Skeletal muscle cell (primary cell): ENCODE measurements at regions not wholly inside any gene's neighbourhood (a gene's known extent, or its start where the extent isn't known, plus 50 kb on each side); places are given as distances from the start of the nearest gene placed in this dataset.
"Not testable (repeated sequence)": the region's sequence is repeated elsewhere in the genome, so short reads cannot be mapped to it uniquely, and the experiment has no call there.

Experiments used
- DNase-seq: peaks from one replicate; pipeline ENCODE4 v3.0.0-alpha.2; 2010; ENCODE audit warnings: low read depth
- H3K4me3 ChIP-seq: 2 replicates; pipeline ENCODE4 v1.5.1; 2011; ENCODE audit warnings: low read depth, mild to moderate bottlenecking, control low read depth, low read length, moderate library complexity

GRCh38 chr2:75964646-75965045 is 253.9 kb upstream of the GCFC2 start:
- no peak for DNase-seq
- no peak overlapping the region for H3K4me3 ChIP-seq

- no peak for DNase-seq
- no peak overlapping the region for H3K4me3 ChIP-seq
Measured at GRCh38 chr2:75960472-75961009, 249.8 kb upstream of the GCFC2 start.

- H3K4me3 ChIP-seq: no peak overlapping the region
Measured at GRCh38 chr2:75959724-75960471, 249.2 kb upstream of the GCFC2 start.

GRCh38 chr2:75954761-75955160 is 244.0 kb upstream of the GCFC2 start:
- H3K4me3 ChIP-seq: no peak overlapping the region
- DNase-seq: no peak

More at GRCh38 chr2:75959724-75960471, 249.2 kb upstream of the GCFC2 start:
- no peak for DNase-seq

GRCh38 chr2:75952173-75952572 is 241.5 kb upstream of the GCFC2 start:
- no peak for DNase-seq
- no peak overlapping the region for H3K4me3 ChIP-seq

GRCh38 chr2:75949385-75950030 is 238.8 kb upstream of the GCFC2 start:
- no peak overlapping the region for H3K4me3 ChIP-seq
- DNase-seq: no peak

GRCh38 chr2:75936311-75936710 is 225.6 kb upstream of the GCFC2 start:
- DNase-seq: no peak
- H3K4me3 ChIP-seq: no peak overlapping the region

GRCh38 chr2:75932996-75933395 is 222.3 kb upstream of the GCFC2 start:
- no peak for DNase-seq
- no peak overlapping the region for H3K4me3 ChIP-seq

GRCh38 chr2:75928093-75928492 is 217.4 kb upstream of the GCFC2 start:
- H3K4me3 ChIP-seq: no peak overlapping the region
- DNase-seq: no peak

- no peak for DNase-seq
- no peak overlapping the region for H3K4me3 ChIP-seq
Measured at GRCh38 chr2:75925331-75926024, 214.8 kb upstream of the GCFC2 start.

- DNase-seq: no peak
Measured at GRCh38 chr2:75922191-75922590, 211.5 kb upstream of the GCFC2 start.

GRCh38 chr2:75920859-75921551 is 210.3 kb upstream of the GCFC2 start:
- no peak overlapping the region for H3K4me3 ChIP-seq
- no peak for DNase-seq

More at GRCh38 chr2:75922191-75922590, 211.5 kb upstream of the GCFC2 start:
- no peak overlapping the region for H3K4me3 ChIP-seq

- no peak for DNase-seq
- H3K4me3 ChIP-seq: no peak overlapping the region
Measured at GRCh38 chr2:75915851-75916634, 205.3 kb upstream of the GCFC2 start.

GRCh38 chr2:75896779-75897366 is 186.2 kb upstream of the GCFC2 start:
- no peak for DNase-seq
- no peak overlapping the region for H3K4me3 ChIP-seq

- no peak for DNase-seq
Measured at GRCh38 chr2:75894170-75894569, 183.5 kb upstream of the GCFC2 start.

GRCh38 chr2:75892490-75892889 is 181.8 kb upstream of the GCFC2 start:
- H3K4me3 ChIP-seq: no peak overlapping the region
- DNase-seq: no peak

More at GRCh38 chr2:75894170-75894569, 183.5 kb upstream of the GCFC2 start:
- no peak overlapping the region for H3K4me3 ChIP-seq

GRCh38 chr2:75882530-75882929 is 171.8 kb upstream of the GCFC2 start:
- DNase-seq: no peak
- no peak overlapping the region for H3K4me3 ChIP-seq

- H3K4me3 ChIP-seq, DNase-seq: not testable (repeated sequence)
Measured at GRCh38 chr2:75875606-75876005, 164.9 kb upstream of the GCFC2 start.
